ENCODE measurements at regions not wholly inside any gene's neighbourhood (a gene's known extent, or its start where the extent isn't known, plus 50 kb on each side); places are given as distances from the start of the nearest gene placed in this dataset.

DNA sequence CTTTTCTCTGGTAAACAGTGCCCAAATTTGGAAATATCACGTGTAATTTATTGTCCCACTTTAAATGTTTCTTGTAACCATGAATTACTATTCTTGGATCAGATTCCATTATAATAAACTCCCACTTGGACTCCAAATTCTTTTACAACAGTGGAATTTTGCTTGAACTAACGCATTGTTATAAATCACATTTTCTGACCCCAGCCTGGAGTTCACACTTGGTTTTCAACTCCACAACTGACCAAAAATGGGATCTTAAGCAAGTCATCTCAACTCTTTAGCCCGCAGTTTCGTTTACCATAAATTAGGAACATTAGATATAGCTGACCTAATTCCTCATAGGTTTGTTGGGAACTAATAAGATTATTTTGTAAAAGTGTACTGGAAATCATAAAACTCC lies 336.8 kb upstream of the NCAM1 start (continued):
- TF ChIP-seq, protein P1, sequence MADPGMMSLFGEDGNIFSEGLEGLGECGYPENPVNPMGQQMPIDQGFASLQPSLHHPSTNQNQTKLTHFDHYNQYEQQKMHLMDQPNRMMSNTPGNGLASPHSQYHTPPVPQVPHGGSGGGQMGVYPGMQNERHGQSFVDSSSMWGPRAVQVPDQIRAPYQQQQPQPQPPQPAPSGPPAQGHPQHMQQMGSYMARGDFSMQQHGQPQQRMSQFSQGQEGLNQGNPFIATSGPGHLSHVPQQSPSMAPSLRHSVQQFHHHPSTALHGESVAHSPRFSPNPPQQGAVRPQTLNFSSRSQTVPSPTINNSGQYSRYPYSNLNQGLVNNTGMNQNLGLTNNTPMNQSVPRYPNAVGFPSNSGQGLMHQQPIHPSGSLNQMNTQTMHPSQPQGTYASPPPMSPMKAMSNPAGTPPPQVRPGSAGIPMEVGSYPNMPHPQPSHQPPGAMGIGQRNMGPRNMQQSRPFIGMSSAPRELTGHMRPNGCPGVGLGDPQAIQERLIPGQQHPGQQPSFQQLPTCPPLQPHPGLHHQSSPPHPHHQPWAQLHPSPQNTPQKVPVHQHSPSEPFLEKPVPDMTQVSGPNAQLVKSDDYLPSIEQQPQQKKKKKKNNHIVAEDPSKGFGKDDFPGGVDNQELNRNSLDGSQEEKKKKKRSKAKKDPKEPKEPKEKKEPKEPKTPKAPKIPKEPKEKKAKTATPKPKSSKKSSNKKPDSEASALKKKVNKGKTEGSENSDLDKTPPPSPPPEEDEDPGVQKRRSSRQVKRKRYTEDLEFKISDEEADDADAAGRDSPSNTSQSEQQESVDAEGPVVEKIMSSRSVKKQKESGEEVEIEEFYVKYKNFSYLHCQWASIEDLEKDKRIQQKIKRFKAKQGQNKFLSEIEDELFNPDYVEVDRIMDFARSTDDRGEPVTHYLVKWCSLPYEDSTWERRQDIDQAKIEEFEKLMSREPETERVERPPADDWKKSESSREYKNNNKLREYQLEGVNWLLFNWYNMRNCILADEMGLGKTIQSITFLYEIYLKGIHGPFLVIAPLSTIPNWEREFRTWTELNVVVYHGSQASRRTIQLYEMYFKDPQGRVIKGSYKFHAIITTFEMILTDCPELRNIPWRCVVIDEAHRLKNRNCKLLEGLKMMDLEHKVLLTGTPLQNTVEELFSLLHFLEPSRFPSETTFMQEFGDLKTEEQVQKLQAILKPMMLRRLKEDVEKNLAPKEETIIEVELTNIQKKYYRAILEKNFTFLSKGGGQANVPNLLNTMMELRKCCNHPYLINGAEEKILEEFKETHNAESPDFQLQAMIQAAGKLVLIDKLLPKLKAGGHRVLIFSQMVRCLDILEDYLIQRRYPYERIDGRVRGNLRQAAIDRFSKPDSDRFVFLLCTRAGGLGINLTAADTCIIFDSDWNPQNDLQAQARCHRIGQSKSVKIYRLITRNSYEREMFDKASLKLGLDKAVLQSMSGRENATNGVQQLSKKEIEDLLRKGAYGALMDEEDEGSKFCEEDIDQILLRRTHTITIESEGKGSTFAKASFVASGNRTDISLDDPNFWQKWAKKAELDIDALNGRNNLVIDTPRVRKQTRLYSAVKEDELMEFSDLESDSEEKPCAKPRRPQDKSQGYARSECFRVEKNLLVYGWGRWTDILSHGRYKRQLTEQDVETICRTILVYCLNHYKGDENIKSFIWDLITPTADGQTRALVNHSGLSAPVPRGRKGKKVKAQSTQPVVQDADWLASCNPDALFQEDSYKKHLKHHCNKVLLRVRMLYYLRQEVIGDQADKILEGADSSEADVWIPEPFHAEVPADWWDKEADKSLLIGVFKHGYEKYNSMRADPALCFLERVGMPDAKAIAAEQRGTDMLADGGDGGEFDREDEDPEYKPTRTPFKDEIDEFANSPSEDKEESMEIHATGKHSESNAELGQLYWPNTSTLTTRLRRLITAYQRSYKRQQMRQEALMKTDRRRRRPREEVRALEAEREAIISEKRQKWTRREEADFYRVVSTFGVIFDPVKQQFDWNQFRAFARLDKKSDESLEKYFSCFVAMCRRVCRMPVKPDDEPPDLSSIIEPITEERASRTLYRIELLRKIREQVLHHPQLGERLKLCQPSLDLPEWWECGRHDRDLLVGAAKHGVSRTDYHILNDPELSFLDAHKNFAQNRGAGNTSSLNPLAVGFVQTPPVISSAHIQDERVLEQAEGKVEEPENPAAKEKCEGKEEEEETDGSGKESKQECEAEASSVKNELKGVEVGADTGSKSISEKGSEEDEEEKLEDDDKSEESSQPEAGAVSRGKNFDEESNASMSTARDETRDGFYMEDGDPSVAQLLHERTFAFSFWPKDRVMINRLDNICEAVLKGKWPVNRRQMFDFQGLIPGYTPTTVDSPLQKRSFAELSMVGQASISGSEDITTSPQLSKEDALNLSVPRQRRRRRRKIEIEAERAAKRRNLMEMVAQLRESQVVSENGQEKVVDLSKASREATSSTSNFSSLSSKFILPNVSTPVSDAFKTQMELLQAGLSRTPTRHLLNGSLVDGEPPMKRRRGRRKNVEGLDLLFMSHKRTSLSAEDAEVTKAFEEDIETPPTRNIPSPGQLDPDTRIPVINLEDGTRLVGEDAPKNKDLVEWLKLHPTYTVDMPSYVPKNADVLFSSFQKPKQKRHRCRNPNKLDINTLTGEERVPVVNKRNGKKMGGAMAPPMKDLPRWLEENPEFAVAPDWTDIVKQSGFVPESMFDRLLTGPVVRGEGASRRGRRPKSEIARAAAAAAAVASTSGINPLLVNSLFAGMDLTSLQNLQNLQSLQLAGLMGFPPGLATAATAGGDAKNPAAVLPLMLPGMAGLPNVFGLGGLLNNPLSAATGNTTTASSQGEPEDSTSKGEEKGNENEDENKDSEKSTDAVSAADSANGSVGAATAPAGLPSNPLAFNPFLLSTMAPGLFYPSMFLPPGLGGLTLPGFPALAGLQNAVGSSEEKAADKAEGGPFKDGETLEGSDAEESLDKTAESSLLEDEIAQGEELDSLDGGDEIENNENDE (IDR thresholded peaks at IDR 0.05; ENCODE audit: insufficient replicate concordance, low read length) = no peak
- TF ChIP-seq, protein P2, sequence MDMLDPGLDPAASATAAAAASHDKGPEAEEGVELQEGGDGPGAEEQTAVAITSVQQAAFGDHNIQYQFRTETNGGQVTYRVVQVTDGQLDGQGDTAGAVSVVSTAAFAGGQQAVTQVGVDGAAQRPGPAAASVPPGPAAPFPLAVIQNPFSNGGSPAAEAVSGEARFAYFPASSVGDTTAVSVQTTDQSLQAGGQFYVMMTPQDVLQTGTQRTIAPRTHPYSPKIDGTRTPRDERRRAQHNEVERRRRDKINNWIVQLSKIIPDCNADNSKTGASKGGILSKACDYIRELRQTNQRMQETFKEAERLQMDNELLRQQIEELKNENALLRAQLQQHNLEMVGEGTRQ (IDR thresholded peaks at IDR 0.05; ENCODE audit: low read length) = no peak
- TF ChIP-seq TAF7 (optimal IDR thresholded peaks at IDR 0.05; ENCODE audit: borderline replicate concordance, low read depth, low read length) = no peak
- no peak for TF ChIP-seq BCL11A (IDR thresholded peaks at IDR 0.05; ENCODE audit: low read depth in 2 of 2, low read length in 2 of 2)
- no peak for TF ChIP-seq RFX5 (IDR thresholded peaks at IDR 0.05; ENCODE audit: borderline replicate concordance, low read depth, low read length)
- TF ChIP-seq, protein P3, sequence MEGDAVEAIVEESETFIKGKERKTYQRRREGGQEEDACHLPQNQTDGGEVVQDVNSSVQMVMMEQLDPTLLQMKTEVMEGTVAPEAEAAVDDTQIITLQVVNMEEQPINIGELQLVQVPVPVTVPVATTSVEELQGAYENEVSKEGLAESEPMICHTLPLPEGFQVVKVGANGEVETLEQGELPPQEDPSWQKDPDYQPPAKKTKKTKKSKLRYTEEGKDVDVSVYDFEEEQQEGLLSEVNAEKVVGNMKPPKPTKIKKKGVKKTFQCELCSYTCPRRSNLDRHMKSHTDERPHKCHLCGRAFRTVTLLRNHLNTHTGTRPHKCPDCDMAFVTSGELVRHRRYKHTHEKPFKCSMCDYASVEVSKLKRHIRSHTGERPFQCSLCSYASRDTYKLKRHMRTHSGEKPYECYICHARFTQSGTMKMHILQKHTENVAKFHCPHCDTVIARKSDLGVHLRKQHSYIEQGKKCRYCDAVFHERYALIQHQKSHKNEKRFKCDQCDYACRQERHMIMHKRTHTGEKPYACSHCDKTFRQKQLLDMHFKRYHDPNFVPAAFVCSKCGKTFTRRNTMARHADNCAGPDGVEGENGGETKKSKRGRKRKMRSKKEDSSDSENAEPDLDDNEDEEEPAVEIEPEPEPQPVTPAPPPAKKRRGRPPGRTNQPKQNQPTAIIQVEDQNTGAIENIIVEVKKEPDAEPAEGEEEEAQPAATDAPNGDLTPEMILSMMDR (IDR thresholded peaks at IDR 0.05; ENCODE audit: control extremely low read depth in 1 of 3, insufficient read depth in 1 of 3, low read depth in 1 of 3, low read length in 3 of 3) = no peak
- TF ChIP-seq EZH2 (IDR thresholded peaks at IDR 0.05; ENCODE audit: low read depth, low read length, severe bottlenecking) = no peak
- no peak for TF ChIP-seq GABPA (IDR thresholded peaks at IDR 0.05; ENCODE audit: borderline replicate concordance, insufficient read depth, low read length)

Data from H1 (cell line).